Posterior vena cava (tissue), 2 donors: ENCODE measurements at regions not wholly inside any gene's neighbourhood (a gene's known extent, or its start where the extent isn't known, plus 50 kb on each side); places are given as distances from the start of the nearest gene placed in this dataset.

Experiments used
- DNase-seq: peaks from one replicate; pipeline ENCODE4 v3.0.0-alpha.2; 2020; ENCODE audit warnings: low spot score
- intact Hi-C, 2 donors: fragments of 100-400 bp; cut with DNase I; formaldehyde crosslinking; loops; one replicate each; pipeline versions ENCODE4 v1.14.1 to v1.14.2; 2022 to 2023
- donor health status: DM: yes; HTN: yes; CAD: no.
- donor health status: DM: yes; HTN: yes; CAD: no.

DNA sequence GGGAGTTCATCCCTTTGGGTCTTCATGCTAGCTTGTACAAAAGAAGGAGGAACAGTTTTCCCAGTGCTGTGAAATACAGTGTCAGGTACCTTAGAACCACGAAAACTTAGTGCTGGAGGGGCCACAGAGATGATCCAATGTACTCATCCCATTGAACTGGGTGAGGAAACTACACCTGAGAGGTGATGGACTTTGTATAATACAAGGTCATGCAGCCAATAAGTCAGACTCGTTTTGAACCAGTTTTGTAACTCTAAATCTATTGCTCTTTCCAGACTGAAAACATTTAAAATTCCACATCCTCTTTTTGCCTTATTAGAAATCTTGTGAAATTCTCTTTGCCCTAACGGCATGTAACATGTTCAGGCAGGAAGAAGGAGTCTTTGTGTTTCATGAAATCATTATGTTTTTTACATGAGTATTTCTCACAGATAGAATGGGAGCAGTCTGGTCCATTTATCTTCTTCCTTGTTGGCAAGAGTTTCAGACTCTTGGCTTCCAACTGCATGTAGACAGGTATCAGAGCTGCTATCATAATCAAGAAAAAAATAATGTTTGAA, 146.8 kb upstream of the FBXL7 start:
- intact Hi-C loops: no loop called here
- DNase-seq: no peak

DNA sequence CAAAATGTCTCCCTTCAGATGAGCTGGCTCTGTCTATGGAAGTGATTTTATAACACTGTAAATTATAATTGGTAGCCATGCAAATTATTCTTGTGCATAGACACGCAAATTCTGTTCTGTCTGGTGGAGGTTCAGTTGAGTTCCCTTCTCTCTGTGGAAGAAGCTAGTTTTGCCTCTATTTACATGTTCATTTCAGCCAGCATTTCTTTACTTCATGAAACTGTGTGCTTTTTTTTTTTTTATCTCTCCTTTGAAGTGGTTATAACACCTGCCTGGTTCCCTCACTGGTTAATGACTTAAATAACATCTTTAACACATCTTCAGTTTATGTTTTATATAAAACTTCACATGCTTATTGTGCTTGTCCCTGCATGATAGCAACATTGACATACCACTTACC, 149.4 kb upstream of the FBXL7 start:
- DNase-seq: no peak
- intact Hi-C loops: no loop called here

DNA sequence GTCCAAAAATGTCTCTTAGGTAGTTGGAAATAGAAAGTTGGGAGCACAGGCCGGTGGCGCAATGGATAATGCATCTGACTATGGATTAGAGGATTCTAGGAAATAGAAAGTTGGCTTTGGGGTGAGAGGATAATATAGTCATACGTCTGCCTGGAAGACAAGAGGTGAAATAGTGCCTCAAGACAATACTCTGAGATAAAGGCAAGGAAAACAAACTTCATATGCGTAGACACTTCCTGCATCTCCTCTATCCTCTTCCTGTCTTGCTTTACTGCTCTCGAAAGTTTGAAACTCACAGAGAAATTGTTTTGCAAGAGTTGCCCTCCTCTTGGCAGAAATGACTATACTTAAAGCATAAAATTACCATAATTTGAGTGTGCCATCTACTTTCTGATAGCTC, 153.2 kb upstream of the FBXL7 start:
- no peak for DNase-seq
- intact Hi-C loops: no loop called here

DNA sequence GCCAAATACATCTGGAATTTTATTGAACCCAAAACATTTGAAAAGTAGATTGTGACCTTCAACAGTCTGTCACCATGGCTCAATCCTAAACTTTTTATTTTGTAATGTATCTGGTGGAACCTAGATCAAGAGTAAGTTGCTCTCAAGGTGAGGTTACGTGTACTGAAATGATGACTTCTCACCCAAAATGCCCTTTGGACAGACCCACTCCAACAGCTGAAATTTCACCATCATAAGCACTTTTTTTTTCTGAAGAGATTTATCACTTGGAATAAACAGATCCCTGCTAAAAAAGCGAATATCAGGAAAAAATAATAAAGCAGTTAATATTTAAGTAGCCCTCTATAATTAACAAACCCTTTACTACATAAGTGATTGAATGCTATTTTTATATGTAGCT, 155.0 kb upstream of the FBXL7 start:
- DNase-seq: no peak
- intact Hi-C loops: no loop called here

DNA sequence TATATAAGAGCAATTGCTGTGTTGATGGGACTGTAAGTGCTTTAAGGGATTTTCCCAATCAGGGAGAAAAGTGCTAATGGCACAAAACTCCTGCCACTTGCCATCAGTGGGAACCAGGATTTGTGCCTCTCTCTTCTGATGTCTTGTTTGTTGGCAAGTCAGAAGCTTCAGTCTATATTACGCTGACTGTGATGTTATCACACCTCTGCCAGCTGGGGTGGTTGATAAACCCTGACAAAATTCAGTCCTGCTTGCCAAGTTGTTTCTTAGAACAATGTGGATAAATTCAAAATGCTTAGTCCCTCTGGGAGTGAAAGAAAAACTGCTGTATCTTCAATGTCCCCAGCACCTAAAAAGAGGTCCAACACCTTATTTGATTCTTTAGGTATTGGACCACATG, 161.4 kb upstream of the FBXL7 start:
- intact Hi-C loops: no loop called here
- DNase-seq: no peak

DNA sequence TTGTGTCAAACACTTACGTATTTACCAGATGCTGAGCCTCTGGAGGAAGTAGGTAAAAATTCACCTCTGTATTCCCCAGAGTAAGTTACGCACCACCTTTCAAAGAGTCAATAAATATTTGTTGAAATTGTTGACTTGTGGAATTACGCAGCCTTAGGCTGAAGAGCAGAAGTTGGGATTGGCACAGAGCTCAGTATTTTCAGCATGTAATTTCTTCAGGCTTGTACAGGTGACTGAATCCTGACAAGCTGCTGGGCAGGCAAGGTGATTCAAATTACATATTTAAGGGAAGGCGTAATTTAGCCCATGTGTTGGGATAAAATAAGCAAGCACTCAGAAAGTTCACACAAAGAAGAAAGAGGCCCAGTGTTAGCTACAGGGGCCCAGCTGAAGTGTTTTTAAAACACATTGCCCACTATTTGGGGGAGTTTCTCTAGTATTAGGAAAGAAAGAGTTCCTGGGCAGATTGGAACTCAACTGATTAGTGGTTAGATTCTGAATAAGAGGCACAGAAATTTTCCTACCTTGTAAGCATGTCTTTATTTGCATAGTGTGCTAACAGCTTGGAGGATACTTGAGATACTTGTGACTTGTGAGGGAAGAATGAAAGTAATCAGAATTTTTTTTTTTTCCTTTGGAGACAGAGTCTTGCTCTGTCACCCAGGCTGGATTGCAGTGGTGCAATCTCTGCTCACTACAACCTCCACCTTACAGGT, 165.3 kb upstream of the FBXL7 start:
- DNase-seq: no peak

DNA sequence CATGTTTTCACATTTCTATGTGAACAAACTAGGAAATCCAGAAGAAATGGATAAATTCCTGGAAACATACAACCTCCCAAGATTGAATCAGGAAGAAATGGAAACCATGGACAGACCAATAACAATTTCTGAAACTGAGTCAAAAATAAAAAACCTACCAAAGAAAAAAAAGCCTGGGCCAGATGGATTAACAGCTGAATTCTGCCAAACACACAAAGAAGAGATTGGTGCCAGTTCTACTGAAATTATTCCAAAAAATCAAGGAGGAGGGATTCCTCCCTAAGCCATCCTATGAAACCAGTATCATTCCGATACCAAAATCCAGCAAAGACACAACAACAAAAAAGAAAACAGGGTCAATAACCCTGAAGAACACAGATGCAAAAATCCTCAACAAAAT, 166.9 kb upstream of the FBXL7 start:
- intact Hi-C loops: no loop called here
- no peak for DNase-seq

More for the DNA sequence above, 165.3 kb upstream of the FBXL7 start:
- intact Hi-C loops: no loop called here

DNA sequence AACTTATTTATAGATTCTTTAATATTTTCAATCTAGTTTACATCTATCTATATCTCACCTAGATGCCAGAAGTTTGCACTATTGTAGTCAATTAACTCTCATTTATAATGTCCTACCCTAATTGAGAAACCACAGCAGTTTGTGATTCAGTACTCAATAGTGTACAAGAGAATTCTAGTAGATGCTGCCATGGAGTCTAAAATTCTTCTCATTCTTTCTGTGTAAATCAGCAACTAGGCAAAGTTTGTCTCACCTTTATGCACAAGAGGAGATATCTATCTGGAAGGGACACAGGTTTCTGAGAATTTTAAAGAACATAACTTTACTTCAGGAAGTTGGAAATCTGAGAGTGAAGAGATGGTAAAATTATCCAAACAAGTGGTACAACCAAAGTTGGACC, 173.0 kb upstream of the FBXL7 start:
- intact Hi-C loops: no loop called here
- DNase-seq: no peak

DNA sequence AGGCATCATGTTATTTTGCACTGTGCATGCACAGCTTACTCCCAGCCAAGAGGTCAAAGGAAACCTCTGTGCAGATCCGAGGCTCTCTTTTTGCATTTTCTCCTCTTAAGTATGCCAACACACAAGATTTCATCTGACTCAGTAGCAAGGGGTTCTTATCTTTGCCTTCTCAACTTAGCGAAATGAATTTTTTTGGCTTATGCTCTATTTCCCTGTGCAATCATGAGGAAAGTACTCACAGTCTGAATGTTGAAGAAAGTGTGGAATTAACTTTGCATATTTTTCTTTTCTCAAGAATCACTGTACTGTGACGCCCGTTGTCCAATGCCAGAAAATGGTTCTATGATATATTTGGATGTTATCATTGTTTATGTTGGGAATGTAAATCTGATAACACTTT, 173.5 kb upstream of the FBXL7 start:
- DNase-seq: no peak
- intact Hi-C loops: no loop called here

DNA sequence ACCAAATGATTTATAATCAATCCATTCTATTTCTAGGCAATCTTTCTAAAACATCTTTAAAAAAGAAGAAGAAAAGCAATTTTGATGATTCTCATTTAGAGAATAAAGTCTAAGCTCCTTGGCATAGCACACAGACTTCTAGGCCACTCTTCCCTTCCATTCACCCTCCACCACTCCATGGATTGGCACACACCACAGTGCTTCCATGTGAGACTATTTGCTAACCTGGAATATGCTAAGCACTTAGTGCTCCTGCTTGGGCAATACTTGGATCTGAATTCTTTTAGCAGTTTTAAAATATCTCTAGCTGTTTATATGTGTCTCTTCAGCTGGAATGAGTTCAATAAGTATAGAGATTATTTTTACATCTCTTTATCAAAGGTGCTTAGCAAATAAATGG, 177.6 kb upstream of the FBXL7 start:
- intact Hi-C loops: no loop called here
- DNase-seq: no peak

DNA sequence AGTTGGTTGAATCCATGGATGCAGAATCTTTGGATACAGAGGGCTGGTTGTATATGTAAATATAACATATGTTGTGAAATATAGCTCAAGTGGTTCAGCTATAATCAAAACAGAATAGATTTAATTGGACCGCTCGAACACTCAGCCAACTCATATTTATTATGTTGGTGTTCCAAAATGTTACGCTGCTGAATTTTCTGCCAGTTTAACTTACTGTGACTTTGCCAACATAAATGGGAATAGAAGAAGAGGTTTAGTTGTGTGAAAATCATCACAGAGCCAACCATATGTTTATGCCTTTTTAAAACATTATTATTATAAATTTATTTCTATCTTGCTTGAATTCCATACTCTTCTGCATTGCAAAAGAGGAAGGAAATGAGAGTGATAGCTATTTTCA, 178.2 kb upstream of the FBXL7 start:
- no peak for DNase-seq
- intact Hi-C loops: no loop called here

DNA sequence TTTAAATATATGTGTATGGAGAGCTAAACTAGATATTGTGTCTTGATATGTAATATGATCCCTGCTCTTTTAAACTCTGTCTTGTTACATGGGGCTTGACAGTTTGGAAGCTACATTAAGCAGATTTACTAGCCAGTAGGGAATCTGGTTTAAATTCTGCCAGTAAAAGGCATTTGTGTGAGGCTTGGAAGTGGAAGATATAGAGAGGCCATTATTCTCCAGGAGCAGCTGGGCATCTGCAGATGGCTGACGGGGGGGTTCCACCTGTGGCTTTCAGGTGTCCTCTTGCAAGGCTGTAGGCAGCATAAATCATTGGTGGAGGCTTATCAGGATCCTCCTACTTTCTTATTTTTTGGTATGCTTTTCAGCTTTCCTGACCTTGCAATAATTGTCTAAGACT, 179.1 kb upstream of the FBXL7 start:
- DNase-seq: no peak
- intact Hi-C loops: no loop called here

DNA sequence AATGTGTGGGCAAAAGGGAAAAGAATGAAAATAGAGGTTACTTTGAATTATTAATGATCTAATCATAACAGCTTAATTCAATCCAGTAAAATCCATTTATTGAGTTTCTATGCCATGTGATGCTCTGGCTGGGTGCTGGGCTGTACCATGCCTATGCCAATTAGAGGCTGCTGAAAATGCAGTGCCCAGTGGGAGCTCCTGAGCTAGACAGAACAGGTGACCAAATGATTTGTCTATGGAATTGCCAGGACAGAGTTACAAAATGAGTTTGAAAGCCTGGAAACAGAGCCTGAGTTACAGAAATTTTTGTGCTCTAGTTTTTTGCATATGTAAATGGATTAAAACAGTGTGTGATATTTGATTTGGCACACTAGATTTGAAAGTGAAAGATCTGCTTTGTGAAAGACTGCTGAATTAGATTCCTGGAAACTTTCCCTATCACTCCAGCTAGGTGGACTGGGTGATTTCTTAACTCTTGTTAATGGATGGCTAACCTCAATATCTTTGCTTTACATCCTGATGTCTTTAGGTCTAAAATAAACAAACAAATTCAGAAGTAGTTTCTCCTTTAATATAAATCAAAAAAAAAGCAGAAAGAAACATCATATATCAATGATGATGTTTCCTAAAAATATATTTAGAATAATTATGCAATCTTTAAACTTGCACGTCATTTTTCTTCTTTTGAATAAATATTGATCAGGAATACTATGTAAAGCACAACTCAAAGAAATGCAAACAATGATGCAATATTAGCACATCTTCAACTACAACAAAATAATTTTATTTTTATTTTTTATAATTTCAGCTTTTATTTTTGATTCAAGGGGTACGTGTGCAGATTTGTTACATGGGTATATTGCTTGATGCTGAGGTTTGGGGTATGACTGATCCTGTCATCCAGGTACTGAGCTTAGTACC, 194.8 kb upstream of the FBXL7 start:
- DNase-seq: no peak
- intact Hi-C loops: no loop called here

DNA sequence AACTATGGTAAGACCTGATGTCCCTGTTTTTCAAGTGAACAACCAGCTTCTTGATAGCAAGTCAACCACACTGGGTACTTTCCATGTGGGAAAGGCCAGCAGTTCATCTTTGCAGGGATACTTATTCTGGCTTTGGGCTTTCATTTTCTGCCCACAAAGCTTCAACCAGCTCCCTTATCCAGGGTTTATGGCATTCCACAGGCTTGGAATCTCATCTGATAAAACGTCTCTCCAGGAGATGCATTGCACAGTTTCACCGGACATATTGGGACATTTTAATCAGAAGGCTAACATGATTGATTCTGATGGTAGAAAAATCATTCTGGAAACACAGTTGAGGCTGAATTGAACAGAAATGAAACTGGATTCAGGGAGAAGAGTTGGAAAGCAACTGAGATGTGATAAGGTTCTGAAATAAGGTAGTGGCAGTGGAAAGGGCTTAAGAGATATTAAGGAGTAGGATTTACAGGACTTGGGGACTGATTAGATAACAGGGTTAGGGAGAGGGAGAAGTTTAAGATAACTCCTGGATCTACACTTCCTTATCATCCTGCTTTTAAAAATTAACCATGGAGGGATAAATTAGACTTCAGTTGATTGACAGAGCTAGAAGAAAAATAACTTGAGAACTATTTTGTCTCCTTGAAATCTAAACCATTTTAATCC, 195.8 kb upstream of the FBXL7 start:
- intact Hi-C loops: no loop called here
- no peak for DNase-seq

DNA sequence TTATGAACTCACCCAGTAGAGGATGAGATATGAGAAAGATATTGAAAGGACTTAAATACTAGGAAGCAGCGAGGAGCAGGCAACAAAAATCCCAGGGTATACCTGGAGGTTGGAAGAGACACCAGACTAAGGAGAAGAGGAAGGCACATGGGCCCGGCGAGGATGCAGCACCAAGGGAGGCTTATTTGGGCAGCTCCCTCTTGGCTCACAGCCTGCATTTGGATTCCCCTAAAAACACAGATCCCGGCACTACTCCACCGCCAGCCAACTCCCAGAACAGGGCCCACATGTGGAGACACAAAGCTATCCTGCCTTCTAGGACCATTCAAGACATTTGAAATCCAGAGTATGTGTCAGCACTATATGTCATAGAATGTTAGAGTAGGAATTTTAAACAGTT, 199.8 kb upstream of the FBXL7 start:
- DNase-seq: no peak
- intact Hi-C loops: no loop called here

DNA sequence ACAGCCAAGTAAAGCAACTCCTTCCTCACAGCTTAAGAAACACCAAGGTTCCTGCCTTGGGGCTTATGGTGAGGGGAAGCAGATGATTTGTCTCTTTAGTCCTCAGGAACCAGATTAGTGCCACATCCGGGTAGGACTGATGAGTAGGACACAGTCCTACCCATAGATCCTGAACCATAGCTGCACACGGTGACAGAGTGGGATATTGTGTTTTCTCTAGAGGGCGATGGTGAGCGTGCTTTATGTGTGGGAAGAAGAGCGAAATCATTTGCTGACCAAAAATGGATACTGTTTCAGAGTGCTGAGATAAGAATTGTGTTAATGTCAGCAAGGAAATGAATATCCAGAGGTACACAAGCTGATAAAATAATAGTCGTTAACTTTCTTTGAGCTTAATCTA, 209.0 kb upstream of the FBXL7 start:
- DNase-seq: no peak
- intact Hi-C loops: no loop called here

DNA sequence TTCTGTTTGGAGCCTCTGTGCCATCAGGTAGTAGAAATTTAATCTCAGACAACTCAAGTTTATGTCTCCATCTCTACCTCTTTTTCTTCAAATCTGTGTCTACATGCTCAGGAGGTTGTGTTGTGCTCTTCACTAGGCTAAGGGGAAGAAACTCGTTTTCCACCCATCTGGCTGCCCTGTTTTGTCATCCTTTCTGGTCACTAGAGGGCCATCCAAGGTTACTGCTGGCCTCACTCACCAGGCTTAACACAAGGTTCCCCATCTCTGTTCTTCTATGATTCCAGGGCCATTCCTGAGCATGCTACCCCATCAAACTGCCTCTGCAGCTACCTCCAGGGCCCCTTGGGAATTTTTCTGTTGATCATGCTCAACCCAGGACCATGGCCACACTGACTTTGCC, 213.3 kb upstream of the FBXL7 start:
- intact Hi-C loops: no loop called here
- no peak for DNase-seq

DNA sequence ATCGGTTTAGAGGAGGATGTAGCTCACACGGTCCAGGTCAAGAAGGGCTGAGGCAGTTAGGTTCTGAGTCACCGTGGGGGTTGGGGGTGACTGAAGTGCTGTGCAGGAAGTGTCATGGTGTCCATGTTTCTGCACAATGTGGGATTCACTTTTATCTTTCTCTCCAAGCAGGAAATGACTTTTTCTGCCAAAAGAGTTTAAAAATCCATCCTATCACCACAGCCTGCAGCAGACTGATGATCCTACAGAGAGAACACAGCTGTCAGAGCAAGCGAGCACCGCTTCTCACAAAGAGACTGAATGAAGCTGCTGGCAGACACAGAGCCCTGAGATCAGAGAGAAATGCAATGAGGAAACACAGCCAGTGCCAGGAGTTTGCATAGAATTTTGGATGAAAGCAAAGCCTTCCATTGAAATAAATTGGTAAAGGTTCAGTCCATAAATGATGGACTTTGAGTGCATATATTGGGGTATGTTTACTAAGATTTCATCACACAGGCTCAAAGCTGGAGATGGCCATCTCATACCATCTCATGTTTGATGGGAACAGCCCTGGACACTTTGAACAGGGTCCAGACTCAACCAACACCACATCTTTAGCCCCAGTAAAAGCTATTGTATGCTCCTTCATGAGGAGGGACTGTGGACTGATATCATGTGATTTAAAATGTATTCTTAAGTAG, 213.9 kb upstream of the FBXL7 start:
- DNase-seq: no peak
- intact Hi-C loops: no loop called here

DNA sequence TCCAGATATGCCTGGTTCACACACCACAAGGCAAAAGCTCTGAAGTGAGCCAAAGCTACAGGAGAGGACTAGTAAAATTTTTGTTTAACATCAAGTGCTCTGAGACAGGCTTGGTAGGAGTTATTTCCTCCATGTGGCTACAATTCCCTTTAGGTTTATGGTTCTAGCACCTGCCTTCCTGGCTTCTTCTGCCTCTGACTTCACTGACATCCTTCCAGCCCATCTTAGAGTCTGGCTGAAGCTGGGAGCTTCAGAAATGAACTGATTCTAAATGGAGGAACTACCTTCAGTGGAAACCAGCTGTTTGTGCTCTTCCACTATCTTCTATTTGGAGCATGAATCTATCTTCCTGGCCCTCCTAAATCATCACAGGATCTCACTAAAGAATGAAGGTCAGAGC, 215.3 kb upstream of the FBXL7 start:
- intact Hi-C loops: no loop called here
- no peak for DNase-seq

DNA sequence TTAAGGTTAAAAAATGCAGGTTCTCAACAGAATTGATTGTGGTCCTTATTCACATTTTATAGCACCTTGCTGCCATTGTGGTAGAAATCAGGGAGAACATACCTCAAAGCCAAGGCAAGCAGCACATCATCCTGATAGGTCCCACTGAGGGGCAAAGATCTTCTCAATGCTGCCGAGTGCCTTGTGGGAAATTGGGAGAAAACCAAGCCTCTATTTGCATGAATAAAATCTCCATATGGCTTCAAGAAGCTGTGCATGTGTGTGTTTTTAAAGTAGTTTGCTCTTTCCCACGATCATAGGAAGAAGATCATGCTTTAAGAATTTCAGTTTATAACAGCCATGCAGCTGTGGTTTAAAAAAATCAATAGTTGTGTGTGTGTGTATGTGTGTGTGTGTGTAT, 216.9 kb upstream of the FBXL7 start:
- DNase-seq: no peak
- intact Hi-C loops: no loop called here
